HCT116 (cell line): ENCODE measurements at regions not wholly inside any gene's neighbourhood (a gene's known extent, or its start where the extent isn't known, plus 50 kb on each side); places are given as distances from the start of the nearest gene placed in this dataset.

ENCODE experiments used
- EZH2 ChIP-seq: fragments of 200-600 bp; sonication (generic); IDR thresholded peaks from 2 replicates; pipeline ENCODE4 v1.6.1; 2017; ENCODE audit warnings: antibody characterized with exemption, mixed run types
- EZH2phosphoT487 ChIP-seq: fragments of 200-600 bp; IDR thresholded peaks from 2 replicates; pipeline ENCODE4 v1.6.1; 2018; ENCODE audit warnings: antibody characterized with exemption, borderline replicate concordance
- JUND ChIP-seq: IDR thresholded peaks from 2 replicates; pipeline ENCODE4 v1.6.1; 2012
- POLR2A ChIP-seq: IDR thresholded peaks from 2 replicates; pipeline ENCODE4 v1.7.0; 2011; ENCODE audit warnings: borderline replicate concordance; ENCODE audit not compliant: insufficient read depth, insufficient read length; ENCODE audit errors: extremely low read depth
- POLR2AphosphoS5 ChIP-seq: IDR thresholded peaks from 2 replicates; pipeline ENCODE4 v1.6.1; 2011; ENCODE audit warnings: mild to moderate bottlenecking, low read depth, low read length, moderate library complexity
- RAD21 ChIP-seq: IDR thresholded peaks from 2 replicates; pipeline ENCODE4 v1.6.1; 2012; ENCODE audit warnings: low read depth, mild to moderate bottlenecking
- TCF7L2 ChIP-seq: IDR thresholded peaks from 2 replicates; pipeline ENCODE4 v1.7.0; 2011; ENCODE audit warnings: borderline replicate concordance, inconsistent platforms; ENCODE audit not compliant: insufficient read depth, insufficient read length; ENCODE audit errors: extremely low read depth
- ZFX ChIP-seq: fragments of 450-650 bp; IDR thresholded peaks from 2 replicates; pipeline ENCODE4 v1.6.1; 2017
- ZNF274 ChIP-seq: fragments of 200-500 bp; sonication (Bioruptor generic); IDR thresholded peaks from 2 replicates; pipeline ENCODE4 v1.6.1; 2014; ENCODE audit warnings: mild to moderate bottlenecking, low read depth, low read length, inconsistent platforms
- TF ChIP-seq, protein P1 (sequence below), 3 experiments: fragments of 200-600 bp in 1 of 3; sonication (generic) in 1 of 3; IDR thresholded peaks in 2 of 3; conservative IDR thresholded peaks in 1 of 3; 2 replicates each; pipeline ENCODE4 v1.5.1; 2012 to 2017; ENCODE audit warnings: low read depth in 2 of 3, low read length in 2 of 3, antibody characterized with exemption in 1 of 3, borderline replicate concordance in 1 of 3, control low read depth in 1 of 3, mild to moderate bottlenecking in 1 of 3, mixed read lengths in 1 of 3, mixed run types in 1 of 3, moderate library complexity in 1 of 3; ENCODE audit not compliant: insufficient read depth in 1 of 3
- TF ChIP-seq, protein P2 (sequence below): IDR thresholded peaks from 2 replicates; pipeline ENCODE4 v1.6.1; 2012
- TF ChIP-seq, protein P3 (sequence below): IDR thresholded peaks from 2 replicates; pipeline ENCODE4 v1.6.1; 2012; ENCODE audit warnings: low read depth

DNA sequence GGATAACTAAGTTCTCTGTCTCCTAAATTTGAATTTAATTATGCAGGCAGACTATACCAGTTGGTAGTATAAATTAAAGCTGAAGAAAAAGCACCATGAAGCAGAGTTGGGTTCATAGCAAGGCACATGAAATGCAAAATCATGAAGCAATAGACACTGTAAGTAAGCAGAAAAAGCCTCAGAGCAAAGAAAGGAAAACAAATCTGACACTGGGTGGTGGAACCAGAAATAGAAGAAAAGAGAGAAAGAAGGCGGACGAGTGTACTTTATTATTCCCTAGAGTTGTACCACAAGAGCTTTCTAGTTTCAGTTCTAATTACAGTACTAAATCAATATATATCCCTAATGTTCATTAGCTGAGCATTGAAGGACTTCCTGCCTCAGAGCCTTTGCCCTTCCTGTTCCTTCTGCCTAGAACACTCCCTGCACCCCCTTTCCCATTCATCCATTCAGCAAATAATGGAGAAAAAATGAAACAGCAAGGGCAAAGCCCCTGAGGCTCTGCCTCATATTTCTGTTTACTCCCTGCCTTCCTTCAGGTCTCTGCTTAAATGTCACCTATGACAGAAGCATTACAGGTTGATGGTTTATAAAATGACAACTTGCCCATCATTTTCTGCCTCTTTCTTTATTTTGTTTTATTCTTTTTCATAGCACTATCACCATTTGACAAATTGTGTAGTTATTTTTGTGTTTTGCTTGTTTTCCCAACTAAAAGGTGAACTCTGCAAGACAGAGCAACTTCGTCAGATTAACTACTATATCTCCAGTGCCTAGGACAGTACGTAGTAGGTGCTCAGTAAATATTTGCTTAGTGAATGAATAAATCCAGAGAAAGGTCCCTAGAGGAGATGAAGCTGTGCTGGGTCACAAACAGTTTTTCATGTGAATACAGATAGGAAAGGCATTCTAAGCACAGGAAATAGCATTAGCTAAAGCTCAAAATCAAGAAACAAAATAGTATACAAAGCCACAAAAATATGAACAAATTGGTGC lies 154.0 kb upstream of the RASGEF1B start:
- TF ChIP-seq, protein P1, sequence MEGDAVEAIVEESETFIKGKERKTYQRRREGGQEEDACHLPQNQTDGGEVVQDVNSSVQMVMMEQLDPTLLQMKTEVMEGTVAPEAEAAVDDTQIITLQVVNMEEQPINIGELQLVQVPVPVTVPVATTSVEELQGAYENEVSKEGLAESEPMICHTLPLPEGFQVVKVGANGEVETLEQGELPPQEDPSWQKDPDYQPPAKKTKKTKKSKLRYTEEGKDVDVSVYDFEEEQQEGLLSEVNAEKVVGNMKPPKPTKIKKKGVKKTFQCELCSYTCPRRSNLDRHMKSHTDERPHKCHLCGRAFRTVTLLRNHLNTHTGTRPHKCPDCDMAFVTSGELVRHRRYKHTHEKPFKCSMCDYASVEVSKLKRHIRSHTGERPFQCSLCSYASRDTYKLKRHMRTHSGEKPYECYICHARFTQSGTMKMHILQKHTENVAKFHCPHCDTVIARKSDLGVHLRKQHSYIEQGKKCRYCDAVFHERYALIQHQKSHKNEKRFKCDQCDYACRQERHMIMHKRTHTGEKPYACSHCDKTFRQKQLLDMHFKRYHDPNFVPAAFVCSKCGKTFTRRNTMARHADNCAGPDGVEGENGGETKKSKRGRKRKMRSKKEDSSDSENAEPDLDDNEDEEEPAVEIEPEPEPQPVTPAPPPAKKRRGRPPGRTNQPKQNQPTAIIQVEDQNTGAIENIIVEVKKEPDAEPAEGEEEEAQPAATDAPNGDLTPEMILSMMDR (IDR thresholded peaks at IDR 0.05 in 2 of 3, conservative IDR thresholded peaks at IDR 0.05 in 1 of 3; ENCODE audit: borderline replicate concordance in 1 of 3, insufficient read depth in 1 of 3, low read depth in 2 of 3, low read length in 2 of 3) = no peak
- TF ChIP-seq, protein P2, sequence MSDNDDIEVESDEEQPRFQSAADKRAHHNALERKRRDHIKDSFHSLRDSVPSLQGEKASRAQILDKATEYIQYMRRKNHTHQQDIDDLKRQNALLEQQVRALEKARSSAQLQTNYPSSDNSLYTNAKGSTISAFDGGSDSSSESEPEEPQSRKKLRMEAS = no peak
- no peak for TF ChIP-seq ZFX
- TF ChIP-seq EZH2 = no peak
- TF ChIP-seq POLR2A = no peak
- TF ChIP-seq JUND = no peak
- no peak for TF ChIP-seq EZH2phosphoT487
- TF ChIP-seq TCF7L2 = no peak
- TF ChIP-seq POLR2AphosphoS5 = no peak
- TF ChIP-seq, protein P3, sequence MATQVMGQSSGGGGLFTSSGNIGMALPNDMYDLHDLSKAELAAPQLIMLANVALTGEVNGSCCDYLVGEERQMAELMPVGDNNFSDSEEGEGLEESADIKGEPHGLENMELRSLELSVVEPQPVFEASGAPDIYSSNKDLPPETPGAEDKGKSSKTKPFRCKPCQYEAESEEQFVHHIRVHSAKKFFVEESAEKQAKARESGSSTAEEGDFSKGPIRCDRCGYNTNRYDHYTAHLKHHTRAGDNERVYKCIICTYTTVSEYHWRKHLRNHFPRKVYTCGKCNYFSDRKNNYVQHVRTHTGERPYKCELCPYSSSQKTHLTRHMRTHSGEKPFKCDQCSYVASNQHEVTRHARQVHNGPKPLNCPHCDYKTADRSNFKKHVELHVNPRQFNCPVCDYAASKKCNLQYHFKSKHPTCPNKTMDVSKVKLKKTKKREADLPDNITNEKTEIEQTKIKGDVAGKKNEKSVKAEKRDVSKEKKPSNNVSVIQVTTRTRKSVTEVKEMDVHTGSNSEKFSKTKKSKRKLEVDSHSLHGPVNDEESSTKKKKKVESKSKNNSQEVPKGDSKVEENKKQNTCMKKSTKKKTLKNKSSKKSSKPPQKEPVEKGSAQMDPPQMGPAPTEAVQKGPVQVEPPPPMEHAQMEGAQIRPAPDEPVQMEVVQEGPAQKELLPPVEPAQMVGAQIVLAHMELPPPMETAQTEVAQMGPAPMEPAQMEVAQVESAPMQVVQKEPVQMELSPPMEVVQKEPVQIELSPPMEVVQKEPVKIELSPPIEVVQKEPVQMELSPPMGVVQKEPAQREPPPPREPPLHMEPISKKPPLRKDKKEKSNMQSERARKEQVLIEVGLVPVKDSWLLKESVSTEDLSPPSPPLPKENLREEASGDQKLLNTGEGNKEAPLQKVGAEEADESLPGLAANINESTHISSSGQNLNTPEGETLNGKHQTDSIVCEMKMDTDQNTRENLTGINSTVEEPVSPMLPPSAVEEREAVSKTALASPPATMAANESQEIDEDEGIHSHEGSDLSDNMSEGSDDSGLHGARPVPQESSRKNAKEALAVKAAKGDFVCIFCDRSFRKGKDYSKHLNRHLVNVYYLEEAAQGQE = no peak
- no peak for TF ChIP-seq ZNF274
- no peak for TF ChIP-seq RAD21
